GM20431 (cell line): ENCODE measurements at regions not wholly inside any gene's neighbourhood (a gene's known extent, or its start where the extent isn't known, plus 50 kb on each side); places are given as distances from the start of the nearest gene placed in this dataset.

Source experiments
- in situ Hi-C: fragments of 300-500 bp; cut with MseI, MboI; formaldehyde crosslinking; loops from one replicate; pipeline ENCODE4 v1.15.0; 2020; ENCODE audit warnings: low sequenced_read_pairs; ENCODE audit not compliant: unreplicated experiment

DNA sequence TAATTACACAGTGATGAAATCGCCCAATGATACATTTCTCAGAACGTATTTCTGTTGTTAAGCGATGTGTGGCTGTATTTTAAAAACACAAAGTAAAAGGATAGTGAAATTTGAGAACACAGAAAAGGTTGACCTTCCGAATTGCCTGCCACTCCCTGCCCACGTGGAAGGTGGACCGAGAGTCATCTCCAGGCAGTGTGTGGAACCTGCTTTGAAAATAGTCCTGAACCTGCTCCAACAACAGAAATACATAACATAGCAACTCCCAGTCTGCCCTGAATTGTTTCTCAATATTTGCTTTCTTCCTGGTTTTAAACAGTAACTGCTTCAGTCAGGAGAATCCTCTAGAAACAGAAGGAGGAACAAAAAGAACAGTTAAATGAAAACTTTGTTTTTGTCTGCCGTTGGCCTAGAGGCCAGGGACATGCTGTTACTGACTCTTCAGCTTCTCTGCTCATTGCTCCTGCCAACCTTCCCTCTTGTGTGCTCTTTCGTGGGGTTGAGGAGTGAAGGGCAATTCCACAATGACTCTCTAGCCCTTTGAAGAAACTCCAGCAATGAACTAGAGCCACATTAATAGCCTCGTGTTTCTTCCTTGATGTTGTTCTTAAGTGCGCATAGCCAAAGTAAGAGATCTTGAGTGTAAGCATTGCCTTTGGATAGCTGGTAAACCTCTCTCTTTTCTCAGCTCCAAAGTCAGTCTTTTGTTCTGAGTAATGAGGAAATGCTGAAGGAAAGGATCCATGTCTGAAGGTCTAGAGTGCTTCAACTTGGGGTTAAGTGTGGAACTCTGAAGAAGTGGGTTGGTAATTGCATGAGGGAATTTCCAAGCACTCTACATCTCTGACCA lies 452.5 kb upstream of the CCL2 start:
- in situ Hi-C loops = no loop called here

DNA sequence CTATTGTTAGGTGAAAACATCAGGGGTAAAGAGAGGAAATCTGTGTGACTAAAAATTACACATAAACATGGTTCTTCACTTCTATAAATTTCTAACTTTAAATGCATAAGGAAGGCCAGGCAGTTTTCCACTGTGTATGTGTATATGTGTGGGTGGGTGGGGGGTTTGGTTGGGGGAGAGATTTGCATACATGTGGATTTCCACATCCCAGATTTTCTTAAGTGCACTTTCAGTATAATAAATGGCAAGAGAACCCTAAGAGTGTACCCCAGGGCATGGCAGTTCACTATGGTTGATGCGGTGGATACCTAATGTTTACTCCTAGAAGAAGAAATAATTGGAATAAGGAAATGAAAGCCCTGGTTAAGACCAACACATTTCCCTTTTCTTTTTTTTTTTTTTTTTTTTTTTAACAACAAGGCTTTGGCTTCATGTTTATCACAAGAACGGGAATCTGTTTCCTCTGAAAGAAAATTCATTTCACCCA lies 451.8 kb upstream of the CCL2 start:
- in situ Hi-C loops = no loop called here

DNA sequence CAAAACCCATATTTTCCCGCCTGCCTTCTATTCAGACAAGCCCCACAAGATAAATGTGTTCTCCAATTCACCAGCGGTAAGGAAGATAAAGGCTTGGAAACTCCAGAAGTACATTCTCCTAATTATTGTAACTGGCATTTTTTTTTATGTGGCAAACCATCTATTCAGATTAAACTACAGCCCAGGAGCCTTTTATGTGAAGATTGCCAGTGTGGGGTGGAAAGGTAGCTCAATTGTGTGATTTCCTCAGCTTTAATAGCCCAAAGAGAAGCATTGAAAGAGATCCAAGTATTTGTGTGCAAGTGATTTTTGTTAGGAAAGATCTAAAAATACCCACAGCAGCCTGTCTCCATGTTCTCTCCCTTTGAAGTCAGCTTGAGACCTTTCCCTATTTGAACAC lies 451.4 kb upstream of the CCL2 start:
- in situ Hi-C loops = no loop called here

DNA sequence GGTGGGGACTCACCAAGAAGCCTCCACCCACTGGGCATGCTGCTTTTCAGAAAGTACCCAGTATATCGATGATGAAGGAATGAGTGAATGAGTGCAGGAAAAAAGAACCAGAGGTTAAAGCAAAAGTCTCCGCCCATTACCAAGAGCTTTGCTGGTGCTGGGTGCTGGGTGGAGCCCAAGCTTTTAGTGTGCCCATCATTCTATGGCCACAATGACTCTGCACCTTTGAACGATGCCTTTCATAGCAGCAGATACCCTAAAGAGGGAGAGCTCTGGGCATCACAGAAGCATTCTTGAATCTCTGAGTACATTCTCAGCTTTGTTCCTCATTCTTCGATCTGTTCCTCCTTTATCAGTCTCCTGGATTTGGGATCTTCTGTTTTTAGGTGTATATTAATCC lies 450.7 kb upstream of the CCL2 start:
- in situ Hi-C loops = no loop called here

DNA sequence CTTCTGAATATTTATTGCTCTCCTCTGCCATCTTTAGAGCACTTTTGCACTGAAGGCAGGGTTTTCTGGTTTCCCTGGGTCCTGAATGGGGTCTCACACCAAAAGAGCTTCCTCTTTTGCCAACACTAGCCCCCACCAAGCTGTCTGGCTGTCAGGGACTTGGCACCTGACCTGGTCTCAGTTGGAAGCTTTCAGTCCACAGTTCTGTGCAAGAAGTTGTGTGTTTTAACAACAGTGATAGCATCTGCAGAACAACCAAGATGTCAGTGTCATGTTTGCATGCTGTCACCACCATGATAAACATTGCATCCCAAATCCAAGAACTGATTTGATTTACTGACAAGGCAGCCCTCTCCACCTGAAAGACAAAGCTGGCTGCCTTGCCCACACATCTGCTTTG lies 448.5 kb upstream of the CCL2 start:
- in situ Hi-C loops = no loop called here

DNA sequence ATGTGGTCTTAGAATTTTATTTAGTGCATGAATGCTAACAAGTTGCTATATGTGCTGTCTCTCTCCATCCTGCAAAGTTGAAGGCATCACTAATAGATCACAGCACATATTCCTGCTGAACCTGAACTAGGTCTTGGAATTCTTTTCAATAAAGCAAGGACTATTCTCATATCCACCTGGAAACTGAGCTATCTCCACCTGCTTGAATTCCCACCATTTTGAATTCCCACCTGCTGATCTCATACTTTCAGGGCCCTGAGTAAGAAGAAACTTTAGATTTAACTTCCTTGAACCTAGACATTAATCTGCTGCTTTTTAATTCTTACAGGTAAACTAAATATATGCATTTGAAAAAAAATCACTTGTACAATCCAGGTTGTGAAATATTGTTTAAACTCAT lies 445.3 kb upstream of the CCL2 start:
- in situ Hi-C loops = no loop called here

DNA sequence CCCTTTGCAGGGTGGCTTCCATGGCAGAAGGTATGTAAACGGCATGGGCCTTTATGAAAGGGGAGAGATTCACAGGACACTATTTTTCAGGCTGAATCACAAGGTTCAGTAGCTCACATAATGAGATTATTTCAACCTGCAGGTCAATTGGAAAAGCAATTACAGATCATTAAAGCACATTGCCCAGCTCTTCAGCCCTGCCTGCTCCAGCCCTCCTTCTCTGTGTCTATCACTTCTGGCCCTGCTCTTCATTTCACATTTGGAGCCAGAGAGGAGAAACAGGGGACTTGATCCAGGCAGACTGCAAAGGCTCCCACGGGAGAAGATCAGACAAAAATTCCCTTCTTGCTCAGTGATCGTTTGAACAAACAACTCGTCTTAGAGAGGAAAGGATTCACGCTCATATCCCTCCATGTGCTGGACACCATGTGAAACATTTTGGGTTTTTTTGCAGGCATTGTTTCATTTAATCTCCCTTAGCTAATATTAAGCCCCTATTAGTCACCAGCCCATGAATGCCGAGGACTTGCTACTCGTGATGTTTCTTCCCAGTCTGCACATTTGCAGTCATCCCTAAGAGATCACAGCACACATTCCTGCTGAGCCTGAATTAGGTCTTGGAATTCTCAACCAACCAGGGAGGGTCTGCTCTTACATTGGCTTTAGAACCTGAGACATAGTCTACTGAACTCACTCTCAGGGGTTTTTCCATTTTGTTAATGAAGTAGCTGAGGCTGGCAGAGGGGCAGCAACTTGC lies 443.9 kb upstream of the CCL2 start:
- in situ Hi-C loops = no loop called here

DNA sequence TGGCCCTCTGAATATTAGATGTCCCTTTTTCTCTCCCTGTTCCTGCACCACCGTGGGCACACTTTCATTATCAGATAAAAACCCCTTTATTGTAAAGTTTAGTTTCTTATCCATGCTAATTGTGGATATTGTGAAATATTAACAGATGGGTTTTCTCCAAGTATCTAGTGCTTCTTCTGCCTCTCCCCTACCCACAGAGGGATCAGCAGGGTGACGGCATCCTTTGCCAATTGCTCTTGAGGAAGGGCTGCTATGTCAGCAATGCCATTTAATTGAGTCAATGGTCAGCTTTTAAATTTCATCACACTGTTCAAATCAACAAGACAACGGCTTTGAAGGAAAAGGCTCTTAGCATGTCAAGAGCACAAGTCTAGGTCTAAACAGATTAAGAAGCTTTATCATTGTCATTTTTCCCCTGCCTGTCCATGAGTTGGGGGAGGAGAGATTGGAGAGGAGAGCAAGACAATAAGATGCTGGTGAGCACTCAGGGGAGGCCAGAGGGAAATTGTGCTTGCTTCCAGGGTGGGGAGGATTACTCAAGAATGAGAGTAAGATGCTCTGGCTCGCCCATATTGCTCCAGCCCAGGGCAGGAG lies 443.0 kb upstream of the CCL2 start:
- in situ Hi-C loops = no loop called here

DNA sequence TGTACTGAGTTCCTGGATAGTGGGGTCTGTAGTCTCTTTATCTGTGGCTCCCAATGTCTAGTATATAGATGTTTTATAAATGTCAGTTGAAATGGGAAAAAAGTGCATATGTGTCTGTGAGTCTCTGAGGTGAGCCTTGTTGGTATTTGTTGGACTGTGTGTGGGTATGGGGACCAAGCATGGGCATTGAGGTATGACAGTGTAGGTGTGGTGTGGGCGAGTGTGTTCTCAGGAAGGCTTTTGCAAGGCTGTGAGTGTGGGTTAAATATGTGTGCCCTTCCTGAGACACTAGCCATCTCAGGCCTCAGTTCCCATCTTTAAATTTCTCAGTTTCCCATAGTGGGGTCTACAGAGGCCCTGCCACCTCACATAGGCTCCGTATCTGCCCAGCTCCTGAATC lies 440.2 kb upstream of the CCL2 start:
- in situ Hi-C loops = no loop called here

DNA sequence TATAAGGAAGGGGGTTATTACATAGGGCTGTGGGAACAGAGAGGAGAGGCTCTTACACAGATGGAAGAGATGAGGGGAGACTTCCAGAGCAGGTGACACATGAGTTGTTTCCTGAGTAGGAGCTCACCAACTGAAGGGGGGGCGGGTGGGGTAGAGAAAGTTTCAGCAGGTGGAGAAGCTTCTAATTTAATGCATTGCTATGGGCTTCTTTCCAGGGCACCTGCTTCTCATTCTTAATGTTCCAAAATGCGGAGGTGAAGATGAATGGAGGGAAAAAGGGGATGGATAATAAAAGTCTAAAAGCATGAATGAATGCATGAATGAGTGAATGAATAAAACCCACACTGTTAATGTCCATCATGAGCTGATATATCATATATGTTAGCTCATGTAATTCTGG lies 439.0 kb upstream of the CCL2 start:
- in situ Hi-C loops = no loop called here

DNA sequence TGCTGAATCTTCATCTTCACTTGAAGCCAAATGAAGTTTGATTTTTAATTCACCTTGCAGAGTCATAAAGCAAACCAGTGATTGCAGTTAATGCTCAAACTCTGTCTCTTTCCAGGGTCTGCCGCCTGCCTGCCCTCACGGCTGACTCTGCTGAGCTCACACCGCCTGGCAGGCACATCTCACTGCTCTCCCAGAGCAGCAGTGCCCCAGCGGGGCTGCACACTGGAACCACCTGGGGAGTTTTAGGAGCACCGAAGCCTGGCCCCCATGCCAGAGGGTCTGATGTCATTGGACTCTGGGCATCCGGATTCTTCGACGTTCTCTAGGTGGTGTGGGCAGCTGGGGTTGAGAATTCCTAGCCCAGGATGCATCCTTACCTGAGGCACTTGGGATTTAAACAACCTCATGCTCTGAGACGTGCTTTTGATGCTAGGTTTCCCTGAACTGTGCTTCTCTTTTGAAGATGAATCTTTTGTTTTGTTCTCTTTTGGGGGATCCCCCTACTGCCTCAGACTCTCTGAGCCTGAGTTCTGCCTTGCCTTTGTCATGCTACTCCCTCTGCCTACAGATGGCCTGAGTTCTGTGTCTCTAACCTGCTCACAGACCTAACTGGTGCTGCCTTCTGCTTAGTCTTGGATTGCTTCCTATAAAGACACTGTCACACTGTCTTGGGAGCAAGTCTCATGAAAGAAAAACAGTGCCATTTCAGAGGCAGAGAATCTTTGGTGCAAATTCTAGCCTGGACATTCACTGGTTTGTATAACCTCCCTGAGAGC lies 438.1 kb upstream of the CCL2 start:
- in situ Hi-C loops = no loop called here

DNA sequence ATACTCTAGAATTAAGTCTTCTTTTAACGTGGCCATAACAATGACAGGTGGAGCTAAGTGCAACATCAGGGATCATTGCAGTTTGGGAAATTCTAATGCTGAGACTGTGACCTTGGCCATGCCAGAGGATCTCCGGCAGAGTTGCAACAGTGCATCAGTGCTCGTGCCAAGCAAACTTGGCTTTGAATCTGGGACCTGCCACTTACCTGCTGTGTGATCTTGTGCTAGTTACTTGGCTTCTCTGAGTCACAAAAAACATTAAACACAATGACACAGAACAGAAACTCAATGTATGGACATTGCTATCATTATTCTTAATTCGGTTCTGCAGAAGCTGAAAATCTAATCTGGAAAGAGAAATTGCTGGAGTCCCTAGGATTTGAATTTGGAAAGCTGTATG lies 435.5 kb upstream of the CCL2 start:
- in situ Hi-C loops = no loop called here

DNA sequence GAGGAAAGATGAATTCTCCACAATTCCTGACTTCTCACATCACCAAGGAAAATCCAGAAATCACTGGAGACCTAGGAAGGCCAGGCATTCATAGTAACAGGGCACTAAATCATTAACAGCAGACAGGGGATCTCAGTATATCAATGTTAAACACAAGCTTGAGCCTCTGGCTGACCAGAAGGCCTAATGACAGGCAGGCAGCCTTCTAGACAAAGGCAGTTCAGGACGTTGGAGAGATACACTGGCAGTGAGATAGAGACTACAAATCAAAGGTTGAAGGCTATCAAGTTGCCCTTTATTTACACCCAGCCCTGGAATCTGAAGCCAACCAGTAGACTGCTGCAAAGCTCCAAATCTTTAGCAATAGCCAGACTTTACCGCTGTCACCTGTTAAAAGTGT lies 422.8 kb upstream of the CCL2 start:
- in situ Hi-C loops = no loop called here

DNA sequence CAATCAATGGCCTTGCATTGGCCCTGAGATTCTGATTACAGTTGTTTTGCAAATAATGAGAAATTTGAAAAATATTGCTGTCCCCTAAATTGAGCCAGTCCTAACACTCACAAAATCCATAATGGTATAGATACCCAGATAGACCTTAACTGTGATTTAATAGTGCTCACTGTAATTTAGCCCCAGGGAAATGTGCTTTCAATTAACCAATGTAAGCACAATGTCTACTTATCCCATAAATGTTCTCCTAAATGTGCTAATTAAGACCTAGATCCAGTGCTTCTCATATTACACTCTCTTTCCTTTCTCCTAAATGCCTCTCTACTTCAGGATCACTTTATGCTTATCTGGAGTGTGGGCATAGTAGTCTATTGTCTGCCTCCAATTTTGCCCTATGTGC lies 417.8 kb upstream of the CCL2 start:
- in situ Hi-C loops = no loop called here

DNA sequence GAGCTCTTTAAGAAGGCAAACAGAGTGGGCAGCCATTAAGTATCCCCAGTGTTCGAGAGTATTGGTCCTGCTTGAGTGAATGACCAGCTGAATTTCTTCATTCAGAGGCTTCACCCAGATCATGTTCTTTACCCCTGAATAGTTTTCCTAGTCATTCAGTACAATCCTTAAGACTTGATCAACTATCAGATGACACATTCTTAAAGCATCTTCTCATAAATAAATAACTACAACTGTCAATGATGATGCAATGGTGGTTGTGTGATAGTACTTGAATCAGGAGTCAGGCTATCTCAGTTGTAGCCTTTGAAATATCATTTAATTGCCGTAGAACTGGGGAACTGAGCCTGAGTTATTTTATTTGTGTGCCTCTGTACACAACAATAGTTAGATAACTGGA lies 416.8 kb upstream of the CCL2 start:
- in situ Hi-C loops = no loop called here

DNA sequence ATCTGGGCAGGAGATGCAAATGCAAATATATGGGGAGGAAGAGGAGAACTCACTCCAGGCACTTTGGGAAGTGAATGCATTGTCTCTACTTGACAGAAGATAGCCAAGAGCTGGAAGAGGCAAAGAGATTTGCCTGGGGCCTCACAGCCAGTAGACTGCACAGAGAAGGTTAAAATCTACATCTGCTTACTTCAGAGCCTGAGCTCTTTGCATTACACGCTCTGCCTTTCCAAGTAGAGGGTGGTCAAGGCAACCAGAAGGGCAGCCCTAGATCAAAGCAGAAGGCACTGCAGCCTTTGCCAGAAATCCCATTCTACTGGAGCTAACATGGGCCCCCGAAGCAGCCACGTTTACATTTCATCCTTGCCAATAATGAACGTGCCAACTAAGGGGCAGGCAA lies 407.2 kb upstream of the CCL2 start:
- in situ Hi-C loops = no loop called here

DNA sequence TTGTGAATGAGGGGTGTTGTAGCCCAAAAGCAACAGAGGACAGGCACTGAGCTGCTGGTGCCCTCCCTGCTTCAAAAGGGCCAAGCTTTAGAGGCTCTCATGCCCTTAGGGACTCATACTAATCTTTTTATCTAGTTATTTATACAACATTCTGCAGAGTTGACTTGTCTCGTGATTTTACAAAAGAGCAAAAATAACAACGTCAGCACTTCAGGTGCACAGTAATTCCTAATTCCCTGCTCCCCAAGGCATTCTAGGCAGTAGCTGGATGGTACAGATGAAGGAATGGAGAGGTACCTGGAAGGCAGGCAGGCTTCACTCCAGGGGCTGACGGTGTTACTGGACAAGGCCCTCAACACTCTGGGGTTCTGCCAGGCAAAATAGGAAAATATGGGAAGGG lies 406.7 kb upstream of the CCL2 start:
- in situ Hi-C loops = no loop called here

DNA sequence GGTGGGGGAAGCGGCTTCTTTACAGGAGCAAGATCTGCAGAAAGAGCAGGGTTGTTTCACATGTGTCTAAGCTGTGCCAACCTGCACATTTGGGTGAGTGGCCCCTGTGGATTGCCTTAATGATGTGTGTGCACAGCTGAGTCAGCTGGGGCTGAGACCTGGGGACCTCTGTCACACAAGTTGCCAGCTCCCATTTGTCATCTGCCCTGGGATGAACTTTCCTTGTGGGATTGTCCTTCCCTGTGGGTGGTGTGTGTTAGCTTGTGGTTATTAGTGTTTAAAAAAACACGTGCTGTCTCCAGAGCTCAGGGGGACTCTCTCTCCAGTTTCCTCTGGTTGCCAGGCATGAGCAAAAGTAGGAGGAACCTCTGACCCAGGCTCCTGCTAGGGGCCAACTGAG lies 400.5 kb upstream of the CCL2 start:
- in situ Hi-C loops = no loop called here

DNA sequence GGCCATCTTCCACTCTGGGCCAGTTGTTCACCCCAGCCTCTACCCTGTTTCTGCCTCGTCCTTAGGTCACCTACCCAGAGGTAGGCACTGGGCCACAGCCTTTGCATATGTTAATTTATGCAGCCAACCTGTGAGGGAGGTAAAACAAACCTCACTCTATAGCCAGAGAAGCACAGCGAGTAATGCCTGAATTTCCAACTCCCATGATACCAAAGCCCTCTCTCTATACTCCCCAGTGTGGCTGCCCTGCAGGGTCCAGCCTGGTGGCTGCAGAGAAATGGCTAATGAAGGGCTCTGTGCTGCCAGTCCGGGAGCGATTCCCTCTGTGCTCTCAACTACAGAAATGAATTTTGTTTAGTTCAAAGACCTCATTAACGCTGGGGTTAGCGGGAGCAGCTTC lies 397.0 kb upstream of the CCL2 start:
- in situ Hi-C loops = no loop called here

DNA sequence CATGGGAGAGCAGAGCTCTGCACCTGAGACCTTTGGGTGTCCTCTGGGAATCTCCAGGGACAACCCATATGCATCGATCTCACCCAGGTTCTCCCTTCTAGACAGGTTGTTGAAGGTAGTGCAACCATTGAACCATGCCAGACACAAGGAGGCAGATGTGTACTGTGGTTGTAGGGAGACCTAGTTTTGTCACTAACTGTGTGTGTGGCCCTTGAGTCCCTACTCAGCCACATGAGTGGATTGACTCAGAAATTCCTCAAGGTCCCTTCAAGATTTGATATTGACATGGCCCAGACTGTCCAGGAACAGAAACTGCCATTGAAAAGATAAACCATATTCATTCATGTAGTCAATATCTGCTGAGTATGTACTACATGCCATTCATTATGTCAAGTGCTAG lies 396.4 kb upstream of the CCL2 start:
- in situ Hi-C loops = no loop called here
